ENCODE measurements at regions not wholly inside any gene's neighbourhood (a gene's known extent, or its start where the extent isn't known, plus 50 kb on each side); places are given as distances from the start of the nearest gene placed in this dataset.
A peak's percentile ranks its signal among the peaks of the same experiment; 100 is the strongest.
"Not testable (repeated sequence)": the region's sequence is repeated elsewhere in the genome, so short reads cannot be mapped to it uniquely, and the experiment has no call there.

DNA sequence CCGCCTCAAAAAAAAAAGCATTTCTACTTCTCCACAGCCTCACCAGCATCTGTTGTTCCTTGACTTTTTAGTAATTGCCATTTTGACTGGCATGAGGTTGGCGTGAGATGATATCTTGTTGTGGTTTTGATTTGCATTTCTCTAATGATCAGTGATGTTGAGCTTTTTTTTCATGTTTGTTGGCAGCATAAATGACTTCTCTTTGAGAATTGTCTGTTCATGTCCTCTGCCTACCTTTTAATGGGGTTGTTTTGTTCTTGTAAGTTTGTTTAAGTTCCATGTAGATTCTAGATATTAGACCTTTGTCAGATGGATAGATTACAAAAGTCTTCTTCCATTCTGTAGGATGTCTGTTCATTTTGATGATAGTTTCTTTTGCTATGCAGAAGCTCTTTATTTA, 182.9 kb downstream of the FOXG1 start:
- DNase-seq: no peak

DNA sequence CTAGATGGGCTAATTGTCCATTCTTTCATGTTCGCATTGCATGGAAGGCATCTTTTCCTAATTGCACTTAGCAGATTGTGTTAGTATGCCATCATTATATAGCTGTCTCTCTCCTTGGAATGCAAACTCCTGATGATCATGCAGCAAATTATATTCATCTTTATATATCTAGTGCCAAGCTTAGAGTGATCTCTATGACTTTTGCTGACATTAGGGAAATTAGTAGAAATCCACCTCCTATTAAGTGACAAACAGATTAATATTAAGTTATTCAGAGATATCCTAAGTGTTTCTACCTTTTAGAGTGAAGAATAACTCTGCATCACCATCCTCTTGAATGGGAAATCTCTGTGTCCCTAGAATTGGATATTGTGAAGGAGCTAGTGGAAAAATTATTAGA, 185.6 kb downstream of the FOXG1 start:
- DNase-seq: no peak

DNA sequence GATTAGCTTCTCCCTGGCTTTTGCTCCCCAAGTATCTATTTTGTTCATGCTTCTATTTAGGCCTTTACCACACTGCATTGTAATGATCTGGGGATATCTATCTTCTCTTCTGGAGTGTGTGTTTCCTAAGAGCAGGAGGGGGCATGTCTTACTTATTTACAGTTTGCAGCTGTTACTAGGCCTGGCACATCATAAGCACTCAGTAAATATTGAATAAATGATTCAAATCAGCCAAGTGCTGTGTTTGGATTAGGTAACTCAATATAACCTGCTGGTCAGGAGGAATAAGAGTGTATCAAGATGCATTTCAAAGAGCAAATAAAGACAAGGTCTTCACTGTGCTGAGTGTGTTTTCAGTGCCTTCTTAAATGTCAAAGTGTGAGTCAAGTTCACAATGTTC, 186.1 kb downstream of the FOXG1 start:
- DNase-seq: no peak

DNA sequence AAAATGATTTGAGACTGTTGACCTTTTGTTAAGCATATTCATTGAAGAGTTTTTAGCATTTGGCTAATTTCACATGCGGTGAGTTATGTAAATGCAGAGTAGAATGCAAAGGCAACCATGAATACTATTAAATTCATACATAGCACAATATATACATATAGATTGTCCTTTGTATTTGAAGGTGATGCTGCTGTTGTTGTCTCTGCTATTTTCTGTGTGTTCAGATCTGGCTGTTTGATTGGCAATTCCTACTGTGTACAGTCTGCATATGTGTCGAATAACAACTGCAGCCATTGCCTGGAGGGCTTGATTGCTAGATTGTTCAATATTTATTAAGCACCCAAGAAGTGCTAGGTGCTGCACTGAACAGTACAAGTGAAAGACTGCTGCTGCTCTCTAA, 187.4 kb downstream of the FOXG1 start:
- DNase-seq: no peak

DNA sequence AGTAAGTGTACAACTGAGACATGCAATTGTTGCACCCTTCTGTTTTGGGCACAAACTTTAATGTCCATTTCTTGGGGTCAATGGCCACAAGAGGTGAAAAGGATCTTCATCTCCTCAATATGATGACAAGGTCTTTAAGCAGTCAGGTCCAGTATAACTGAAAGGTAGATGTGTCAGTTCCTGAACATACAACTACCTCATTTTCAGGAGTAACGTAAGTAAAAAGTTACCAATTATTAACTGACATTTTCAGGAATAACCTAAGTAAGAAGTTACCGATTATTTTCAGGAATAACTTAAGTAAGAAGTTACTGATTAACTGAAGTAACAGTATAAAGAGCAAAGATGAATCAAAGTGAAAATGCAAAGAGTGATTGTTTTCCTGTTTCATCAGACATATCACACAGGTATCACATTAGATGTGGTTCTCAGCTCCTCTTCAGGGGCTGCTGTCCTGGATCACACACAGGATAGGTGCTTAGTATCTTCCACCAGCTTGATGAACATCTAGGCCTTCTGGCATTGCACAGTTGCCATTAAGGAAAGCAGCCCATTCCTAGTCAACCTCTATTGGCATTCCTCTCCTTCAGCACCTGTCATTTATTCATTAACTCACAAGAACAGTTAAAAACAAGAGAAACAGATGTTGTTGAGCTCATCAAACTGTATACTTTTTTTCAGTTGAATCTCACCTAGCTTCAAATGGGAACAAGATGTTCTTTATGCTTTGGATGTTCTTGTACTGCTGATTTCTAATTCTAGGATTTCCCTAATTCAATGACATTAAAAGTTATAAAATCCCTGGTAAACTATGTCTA, 200.0 kb downstream of the FOXG1 start:
- no peak for DNase-seq

DNA sequence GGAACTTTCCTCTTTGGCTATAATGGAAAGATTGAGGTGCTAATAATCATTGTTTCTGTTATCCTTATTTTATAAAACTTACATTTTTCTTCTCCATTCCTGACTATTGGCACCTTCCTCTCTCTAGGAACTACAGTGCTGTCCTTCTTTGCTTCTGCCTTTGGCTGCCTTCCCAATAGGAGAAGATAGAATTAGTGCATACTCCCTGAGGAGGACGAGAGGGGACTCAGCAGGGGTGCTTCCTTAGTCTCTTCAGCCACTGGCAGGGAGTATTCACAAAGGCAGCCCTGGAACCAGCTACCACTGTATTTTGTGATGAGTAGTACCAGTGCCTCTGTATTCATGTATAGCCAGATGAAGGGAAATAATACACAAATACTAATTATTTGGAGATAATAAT, 208.5 kb downstream of the FOXG1 start:
- no peak for DNase-seq

DNA sequence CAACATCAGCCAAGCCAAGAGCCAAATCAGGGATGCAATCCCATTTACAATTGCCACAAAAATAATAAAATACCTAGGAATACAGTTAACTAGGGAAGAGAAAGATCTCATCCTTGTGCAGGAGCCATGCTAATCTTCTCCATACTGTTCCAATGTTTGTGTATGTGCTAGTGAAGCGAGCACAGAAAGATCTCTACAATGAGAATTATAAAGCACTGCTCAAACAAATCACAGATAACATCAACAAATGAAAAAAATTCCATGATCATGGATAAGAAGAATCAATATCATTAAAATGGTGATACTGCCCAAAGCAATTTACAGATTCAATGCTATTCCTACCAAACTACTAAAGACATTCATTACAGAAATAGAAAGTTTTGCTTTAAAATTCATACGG, 215.6 kb downstream of the FOXG1 start:
- no peak for DNase-seq

DNA sequence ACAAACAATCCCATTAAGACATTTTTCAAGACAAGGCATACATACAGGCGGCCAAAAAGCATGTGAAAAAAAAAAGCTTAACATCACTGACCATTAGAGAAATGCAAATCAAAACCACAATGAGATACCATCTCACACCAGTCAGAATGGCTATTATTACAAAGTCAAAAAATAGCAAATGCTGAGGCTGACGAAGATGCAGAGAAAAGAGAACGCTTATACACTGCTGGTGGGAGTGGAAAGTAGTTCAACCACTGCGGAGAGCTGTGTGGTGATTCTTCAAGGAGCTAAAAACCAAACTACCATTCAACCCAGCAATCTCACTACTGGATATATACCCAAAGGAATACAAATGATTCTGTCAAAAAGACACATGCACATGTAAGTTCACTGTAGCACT, 216.7 kb downstream of the FOXG1 start:
- no peak for DNase-seq

DNA sequence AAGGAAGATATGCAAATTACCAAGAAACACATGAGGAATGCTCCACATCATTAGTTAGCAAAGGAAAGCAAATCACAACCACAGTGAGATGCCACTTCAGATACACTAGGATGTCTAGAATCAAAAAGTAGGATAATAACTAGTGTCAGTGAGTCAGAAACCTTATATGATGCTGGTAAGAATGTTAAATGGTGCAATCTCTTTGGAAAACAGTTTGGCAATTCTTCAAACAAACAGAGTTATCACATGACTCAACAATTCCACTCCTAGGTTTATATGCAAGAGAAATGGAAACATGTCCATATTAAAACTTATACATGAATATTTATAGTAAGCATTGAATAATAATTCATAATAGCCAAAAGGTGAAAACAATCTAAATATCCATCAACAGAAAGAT, 220.9 kb downstream of the FOXG1 start:
- DNase-seq: no peak

DNA sequence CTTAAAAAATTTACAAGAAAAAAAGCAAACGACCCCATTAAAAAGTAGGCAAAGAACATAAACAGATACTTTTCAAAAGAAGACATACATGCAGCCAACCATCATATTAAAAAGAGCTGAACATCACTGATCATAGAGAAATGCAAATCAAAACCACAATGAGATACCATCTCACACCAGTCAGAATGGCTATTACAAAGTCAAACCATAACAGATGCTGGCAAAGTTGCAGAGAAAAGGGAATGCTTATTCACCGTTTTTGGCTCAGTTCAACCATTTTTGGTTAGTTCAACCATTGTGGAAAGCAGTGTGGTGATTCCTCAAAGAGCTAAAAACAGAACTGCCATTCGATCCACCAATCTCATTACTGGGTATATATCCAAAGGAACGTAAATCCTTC, 230.6 kb downstream of the FOXG1 start:
- not testable (repeated sequence) for DNase-seq

DNA sequence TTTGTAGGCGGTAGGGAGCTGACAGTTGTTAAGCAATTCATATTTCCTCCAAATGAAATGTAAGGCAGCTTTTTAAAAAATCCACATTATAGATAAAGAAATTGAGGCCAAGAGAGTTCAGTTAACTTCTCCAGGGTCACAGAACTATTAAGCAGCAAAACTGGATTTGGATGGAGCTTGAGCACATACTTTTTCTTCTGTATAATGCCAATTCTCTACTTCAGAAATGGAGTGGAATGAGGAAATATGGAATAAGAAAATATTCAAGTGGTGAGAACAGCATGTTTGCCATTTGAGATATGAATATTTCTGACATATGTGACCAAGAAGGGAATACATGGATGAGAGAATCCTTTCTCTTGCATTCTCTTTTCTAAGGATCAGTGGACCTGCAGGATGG, 233.1 kb downstream of the FOXG1 start:
- no peak for DNase-seq

DNA sequence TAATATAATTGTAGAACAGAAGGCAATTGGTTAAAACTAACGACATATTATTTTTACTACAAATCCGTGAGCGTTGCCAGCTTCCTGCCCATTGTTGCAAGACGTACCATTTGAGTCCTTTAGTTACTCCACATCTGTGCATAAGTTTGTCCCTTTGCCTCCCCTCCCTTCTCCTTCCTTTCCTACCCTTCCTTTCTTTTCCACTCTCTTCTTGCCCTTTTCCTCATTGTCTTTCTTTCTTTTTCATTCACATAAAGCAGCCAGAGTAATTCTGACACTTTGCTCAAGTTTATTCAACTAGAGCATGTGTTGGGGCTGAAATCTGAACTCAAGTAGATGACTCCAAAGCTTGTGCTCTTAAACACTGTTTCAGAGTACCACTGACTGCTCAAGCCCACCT, 239.1 kb downstream of the FOXG1 start:
- no peak for DNase-seq

DNA sequence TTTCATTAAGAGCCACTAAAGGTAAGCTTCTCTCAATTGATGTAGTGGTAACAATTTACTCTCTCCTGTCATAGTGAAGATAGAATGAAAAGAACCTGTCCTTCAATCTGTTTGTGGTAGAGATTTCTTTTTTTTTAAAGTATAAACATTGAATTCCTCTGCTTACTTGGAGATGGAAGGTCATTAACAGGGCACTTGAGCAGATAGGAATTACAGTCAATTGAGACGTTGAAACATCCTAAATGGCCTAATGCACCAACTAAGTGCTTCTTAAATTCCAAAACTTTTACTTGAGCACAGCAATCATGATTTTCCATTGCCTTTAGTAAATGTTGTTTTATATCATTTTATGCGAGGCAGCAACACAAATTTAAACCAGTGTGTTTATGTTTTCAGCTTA, 241.4 kb downstream of the FOXG1 start:
- no peak for DNase-seq

DNA sequence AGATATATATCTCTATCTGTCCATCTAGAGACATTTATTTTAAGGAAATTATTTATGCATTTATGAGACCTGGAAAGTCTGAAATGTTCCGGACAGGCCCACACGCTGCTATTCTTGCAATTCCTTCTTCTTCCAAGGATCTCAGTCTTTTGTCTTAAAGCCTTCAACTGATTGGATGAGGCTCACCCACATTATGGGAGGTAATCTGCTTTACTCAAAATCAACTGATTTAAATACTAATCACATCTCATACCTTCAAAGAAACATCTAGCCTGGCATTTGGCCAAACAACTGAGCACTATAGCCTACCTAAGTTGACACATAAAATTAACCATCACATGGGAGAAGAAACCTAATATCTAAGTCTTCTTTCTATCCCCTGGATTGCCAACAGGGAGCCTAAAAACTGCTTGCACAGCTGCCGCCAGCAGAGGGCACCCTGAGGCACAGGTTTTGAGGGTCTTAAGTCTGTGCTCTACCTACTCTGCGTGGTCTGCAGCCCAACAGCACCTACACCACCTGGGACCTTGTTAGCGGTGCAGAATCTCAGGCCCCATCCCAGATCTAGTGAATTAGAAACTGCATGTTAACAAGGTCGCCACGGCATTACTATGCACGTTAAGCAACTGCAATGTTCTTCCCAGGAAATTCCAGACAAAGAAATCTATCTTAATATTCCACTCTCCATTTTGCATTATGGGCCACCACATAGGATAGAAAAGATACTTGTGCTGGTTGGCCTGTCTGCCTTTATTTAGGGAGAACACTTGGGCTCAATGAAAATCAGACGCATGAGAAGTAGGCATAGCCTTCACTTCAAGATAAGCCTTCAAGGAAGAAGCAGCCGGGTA, 249.7 kb downstream of the FOXG1 start:
- DNase-seq: peak; percentile 9 to 15

DNA sequence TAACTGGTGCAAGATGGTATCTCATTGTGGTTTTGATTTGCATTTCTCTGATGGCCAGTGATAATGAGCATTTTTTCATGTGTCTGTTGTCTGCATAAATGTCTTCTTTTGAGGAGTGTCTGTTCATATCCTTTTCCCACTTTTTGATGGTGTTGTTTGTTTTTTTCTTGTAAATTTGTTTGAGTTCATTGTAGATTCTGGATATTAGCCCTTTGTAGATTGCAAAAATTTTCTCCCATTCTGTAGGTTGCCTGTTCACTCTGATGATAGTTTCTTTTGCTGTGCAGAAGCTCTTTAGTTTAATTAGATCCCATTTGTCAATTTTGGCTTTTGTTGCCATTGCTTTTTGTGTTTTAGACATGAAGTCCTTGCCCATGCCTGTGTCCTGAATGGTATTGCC, 256.9 kb downstream of the FOXG1 start:
- DNase-seq: not testable (repeated sequence)

DNA sequence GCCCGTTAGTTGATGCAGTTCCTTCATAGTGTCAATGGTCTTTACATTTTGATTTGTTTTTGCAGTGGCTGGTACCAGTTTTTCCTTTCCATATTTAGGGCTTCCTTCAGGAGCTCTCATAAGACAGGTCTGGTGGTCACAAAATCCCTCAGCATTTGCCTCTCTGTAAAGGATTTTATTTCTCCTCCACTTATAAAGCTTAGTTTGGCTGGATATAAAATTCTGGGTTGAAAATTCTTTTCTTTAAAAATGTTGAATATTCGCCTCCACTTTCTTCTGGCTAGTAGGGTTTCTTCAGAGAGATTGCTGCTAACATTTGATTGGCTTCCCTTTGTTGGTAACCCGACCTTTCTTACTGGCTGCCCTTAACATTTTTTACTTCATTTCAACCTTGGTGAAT, 260.9 kb downstream of the FOXG1 start:
- DNase-seq: not testable (repeated sequence)

DNA sequence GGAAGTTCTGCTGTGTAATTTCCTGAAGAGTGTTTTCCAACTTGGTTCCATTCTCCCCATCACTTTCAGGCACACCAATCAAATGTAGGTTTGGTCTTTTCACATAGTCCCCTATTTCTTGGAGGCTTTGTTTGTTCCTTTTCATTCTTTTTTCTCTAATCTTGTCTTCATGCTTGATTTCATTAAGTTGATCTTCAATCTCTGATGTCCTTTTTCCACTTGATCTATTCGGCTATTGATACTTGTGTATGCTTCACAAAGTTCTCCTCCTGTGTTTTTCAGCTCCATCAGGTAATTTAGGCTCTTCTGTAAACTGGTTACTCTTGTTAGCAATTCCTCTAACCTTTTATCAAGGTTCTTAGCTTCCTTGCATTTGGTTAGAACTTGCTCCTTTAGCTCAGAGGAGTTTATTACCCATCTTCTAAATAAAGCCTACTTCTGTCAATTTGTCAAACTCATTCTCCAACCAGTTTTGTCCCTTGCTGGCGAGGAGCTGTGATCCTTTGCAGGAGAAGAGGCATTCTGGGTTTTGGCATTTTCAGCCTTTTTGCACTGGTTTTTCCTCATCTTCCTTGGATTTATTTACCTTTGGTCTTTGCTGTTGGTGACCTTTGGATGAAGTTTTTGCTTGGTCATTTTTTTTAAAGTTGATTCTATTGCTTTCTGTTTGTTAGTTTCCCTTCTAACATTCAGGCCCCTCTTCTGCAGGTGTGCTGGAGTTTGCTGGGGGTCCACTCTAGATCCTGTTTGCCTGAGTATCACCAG, 261.5 kb downstream of the FOXG1 start:
- not testable (repeated sequence) for DNase-seq

DNA sequence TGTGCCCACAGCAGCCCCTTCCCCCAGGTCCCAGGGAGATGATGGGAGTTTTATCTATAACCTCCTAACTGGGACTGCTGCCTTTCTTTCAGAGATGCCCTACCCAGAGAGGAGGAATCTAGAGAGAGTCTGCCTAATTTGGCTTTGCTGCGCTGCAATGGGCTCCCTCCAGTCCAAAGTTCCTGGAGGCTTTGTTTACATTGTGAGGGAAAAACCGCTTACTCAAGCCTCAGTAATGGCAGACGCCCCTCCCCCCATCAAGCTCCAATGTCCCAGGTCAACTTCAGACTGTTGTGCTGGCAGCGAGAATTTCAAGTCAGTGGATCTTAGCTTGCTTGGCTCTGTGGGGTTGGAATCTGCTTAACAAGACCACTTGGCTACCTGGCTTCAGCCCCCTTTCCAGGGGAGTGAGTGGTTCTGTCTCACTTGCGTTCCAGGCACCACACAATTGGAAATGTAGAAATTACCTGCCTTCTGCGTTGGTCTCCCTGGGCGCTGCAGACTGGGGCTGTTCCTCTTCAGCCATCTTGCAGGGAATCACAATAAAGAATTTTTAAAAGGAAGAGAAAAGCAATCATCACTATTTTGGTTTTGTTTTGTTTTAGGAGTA, 262.5 kb downstream of the FOXG1 start:
- no peak for DNase-seq

DNA sequence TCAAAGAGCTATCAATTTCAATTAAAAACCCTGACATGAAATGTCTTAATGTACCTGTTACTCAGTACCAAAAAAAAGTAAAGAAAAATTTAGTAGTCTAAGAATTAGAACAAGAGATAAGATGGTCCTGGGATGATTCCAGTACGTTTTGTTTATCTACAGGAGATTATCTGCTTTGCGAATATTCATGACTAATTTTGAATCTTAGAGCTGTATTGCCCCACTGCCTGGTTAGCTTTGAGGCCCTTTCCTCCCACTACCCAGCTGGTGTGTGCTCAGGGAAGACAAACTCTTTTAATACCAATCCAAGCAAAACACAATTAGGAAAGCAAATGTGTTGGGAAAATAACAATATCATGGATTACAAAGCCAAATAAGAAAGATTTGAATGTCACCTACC, 263.5 kb downstream of the FOXG1 start:
- DNase-seq: no peak

DNA sequence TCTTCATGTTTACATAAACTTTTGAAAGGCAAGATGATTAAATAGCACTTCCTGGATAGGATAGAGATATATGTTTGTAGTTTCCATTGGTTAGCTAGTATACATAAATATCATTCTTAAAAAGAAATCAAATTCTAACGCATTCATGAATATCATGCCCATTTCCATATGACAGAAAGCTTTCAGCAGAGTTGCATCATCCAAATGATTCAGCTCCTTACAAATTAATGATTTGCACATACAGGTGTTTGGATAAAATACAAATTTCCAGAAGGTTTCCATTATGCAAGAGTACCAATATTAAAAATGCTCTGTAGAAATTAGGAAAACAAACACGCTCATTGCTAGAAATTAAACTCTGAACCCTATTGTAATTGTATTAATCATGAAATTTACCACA, 264.4 kb downstream of the FOXG1 start:
- no peak for DNase-seq

DNA sequence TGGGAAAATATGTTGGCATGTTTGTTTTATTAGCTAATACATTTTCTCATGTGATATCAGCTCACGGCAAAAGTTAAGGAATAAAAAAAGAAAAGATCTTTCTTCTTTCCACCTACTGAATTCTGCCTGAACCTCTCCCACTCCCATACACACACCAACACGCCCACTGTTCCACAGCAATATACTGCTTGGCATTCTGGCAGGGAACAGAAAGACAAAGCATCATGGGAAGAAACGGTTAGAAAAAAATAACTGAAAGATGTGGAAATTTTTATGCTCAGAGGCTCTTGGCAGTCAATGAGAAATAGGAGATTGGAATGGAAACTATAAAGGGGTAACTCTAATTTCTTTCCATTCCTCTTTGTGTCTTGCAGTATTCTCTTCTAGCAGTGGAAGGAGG, 268.5 kb downstream of the FOXG1 start:
- no peak for DNase-seq

DNA sequence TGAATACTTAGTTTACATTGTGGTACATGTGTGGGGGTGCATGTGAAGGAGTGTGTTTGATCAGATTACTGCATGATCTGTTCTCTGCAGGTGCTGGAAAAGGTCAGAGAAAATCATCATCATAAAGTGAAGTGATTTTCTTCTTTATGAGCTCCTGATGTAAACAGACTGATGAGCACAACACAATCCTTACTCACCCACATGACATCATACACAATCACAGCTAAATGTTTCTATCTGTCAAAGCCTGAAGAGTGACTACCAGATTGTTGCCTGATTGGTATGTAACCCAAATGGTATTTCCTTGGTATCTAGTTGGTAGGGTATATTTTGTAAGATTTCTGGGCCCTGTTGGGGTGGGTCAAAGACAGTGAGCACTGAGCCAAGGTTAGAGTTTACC, 270.8 kb downstream of the FOXG1 start:
- no peak for DNase-seq

DNA sequence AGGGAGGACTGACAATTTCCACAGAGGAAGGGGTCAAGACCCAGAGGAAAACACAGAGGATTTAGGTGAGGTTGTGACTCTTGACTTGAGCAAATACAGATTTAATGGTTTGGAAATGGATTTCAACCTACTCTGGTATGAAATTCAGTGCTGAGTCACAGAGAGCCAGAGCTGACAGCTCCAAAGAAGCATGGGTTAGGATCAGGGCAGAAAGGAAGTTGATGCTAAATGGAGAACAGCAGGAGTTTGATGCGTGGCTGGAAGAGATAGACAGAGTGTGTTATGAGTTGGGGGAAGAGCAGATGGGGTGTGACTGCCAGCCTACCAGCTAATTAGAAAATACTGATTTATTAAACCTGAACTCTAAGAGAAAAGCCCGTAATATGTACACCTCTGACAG, 272.6 kb downstream of the FOXG1 start:
- no peak for DNase-seq
